Stimulated activated CD4-positive, alpha-beta T cell treated with anti-CD3 and anti-CD28 coated beads, Interleukin-4, amount 100 ng/mL, for 48 hours (primary cell): ENCODE measurements at regions not wholly inside any gene's neighbourhood (a gene's known extent, or its start where the extent isn't known, plus 50 kb on each side); places are given as distances from the start of the nearest gene placed in this dataset.

ENCODE experiments used
- DNase-seq, 2 donors: peaks; one replicate each; pipeline ENCODE4 v3.0.0-alpha.2; 2020; ENCODE audit warnings: low read depth in 2 of 2

DNA sequence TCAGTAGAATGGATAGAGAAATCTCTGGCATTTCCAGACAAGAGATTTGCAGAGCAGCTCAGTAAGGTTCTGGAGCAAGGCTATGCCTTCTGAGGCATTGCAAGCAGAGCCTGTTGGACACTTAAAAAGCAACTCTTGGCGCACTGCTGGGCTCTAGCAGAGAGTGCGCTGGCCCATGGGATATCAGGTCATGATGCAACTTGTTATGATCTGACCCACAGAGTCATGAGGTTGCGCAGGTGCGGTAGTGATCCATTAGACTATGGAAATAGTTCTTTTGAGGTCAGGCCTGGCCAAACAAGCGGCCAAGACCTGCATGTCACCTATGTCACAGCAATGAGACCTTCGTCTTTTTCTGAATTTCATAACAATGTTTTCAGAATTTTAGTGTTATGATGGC is 168.6 kb downstream of the TMTC3 start:
- DNase-seq = no peak

DNA sequence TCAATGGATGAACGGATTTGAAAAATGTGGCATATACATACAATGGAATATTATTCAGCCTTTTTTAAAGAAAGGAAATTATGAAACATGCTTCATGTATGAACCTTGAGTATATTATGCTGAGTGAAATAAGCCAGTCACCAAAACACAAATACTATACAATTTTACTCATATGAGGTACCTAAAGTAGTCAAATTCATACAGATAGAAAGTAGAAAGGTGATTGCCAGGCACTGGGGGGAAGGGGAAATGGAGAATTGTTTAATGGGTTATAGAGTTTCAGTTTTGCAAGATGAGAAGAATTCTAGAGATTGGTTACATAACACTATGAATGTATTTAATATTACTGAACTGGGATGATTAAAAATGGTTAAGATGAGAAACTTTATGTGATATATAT is 171.4 kb downstream of the TMTC3 start:
- DNase-seq = no peak

GRCh38 chr12:88314706-88315105 is 172.6 kb downstream of the TMTC3 start:
- no peak for DNase-seq

DNA sequence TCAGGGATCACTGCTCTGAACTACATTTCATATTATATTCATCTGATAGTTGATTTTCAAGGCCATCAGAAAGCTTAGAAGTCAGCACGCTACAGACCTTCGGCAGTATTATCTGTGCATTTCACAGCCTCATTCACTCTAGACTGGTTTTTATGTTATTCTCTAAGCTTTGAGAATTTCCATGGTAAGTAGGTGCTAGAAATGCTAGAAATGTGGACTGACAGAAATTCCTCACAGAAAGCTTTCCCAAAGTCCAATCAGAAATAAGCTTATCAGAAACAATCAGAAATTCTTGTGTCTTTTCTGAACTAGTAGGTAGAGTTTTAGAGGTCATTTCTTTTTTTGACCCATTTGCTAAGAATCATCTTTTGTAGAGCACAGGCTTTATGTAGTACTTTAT is 176.6 kb downstream of the TMTC3 start:
- no peak for DNase-seq

- DNase-seq = no peak
These were observed 183.1 kb downstream of the TMTC3 start for GRCh38 chr12:88325076-88325815.

DNA sequence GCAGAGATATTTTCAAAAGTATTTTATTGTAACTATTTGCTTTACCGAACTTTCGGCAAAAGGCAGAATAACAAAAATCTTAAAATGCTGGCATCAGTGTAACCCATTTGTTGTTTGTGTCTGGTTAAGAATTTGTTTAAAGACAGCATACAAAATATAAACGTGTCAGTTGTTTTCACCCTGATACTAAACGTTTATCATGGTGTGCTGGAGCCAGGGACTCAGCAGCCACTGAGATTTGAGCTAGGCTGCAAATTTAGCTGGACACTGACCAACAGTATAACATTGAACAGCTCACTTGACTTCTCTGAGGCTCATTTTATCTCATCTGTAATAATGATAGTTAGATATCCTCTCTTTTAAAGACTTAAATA is 183.7 kb downstream of the TMTC3 start:
- no peak for DNase-seq

- no peak for DNase-seq
These were observed 185.2 kb downstream of the TMTC3 start for GRCh38 chr12:88327276-88327675.

- DNase-seq = no peak
These were observed 186.0 kb downstream of the TMTC3 start for GRCh38 chr12:88328090-88328489.

DNA sequence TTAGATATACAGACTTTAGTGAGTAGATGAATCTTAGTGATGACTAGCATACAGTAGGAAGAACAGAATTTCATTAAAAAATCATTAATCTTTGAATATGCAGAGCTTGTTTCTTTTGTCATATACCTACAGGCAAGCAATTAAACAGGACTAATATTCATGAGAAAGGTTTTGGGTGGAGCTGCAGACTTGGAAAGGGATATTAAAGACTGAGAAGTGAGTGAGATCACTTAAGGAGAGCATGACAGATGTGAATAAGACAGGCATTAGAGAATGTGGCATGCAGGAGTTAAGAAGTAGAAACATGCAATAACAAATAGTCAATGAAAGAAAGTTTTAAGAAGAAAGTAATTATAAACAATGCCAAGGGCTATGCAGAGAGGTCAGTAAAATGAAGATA is 187.7 kb downstream of the TMTC3 start:
- no peak for DNase-seq

DNA sequence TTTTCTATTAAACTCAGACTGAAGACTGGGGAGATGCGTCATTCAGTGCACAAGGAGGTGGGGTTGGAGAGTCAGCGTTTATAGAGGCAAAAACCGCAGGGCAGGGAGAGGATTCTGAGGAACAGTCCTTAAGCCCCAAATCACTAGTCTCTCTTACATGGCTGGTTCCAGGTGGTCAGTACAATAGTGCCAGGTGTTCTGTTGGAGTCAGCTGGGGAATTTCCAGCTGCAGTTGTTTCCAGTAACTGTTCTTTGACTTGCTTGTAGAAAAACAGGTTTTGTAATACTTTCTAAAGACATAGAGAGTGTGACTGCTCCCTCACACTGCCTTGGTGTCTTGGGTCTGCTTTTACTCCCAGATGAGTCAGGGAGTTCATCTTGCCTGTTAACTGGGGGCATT is 192.2 kb downstream of the TMTC3 start:
- no peak for DNase-seq

DNA sequence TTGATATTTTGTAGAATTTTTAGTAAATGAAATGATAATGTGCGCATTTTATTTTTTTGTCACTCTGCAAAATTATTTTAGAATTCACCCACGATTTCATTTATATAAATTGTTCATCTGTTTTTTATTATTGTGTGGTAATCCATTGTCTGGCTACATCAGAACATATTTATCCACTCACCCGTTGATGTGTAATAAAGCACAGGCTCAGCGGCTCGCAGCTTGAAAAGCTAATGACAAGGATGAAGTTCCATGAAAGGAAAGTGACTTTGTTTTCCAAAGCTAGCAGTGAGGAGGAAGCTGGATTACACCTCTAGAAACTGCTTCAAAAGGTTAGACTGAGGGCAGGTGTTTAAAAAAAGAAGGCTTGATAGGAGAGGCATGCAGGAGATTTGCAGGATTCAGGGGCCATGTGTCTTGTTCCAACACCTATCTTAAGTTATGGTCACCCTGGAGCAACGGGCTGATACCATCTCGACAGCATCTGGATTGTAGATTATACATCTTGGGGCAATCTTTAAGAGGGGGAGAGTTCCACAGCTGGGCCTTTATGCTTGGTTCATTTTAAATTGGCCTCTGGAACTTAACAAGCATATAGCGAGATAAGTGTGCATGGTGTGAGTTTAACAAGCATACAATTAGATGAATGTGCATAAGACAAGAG is 194.1 kb downstream of the TMTC3 start:
- no peak for DNase-seq

DNA sequence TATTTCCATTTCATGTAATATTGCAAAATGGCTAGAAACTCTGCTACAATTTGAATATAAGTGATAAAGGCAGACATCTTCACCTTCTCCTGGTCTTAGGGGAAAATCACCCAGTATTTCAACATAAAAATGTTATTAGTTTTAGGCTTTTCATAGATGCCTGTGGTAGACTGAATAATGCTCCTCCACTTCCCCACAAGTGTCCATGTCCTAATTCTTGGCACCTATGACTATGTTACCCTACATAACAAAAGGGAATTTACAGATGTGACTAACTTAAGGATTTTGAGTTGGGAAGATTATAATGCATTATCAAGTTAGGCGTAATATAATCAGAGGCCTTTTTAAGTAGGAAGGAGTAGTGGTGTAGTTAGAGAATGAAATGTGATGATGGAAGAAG is 196.4 kb downstream of the TMTC3 start:
- no peak for DNase-seq

DNA sequence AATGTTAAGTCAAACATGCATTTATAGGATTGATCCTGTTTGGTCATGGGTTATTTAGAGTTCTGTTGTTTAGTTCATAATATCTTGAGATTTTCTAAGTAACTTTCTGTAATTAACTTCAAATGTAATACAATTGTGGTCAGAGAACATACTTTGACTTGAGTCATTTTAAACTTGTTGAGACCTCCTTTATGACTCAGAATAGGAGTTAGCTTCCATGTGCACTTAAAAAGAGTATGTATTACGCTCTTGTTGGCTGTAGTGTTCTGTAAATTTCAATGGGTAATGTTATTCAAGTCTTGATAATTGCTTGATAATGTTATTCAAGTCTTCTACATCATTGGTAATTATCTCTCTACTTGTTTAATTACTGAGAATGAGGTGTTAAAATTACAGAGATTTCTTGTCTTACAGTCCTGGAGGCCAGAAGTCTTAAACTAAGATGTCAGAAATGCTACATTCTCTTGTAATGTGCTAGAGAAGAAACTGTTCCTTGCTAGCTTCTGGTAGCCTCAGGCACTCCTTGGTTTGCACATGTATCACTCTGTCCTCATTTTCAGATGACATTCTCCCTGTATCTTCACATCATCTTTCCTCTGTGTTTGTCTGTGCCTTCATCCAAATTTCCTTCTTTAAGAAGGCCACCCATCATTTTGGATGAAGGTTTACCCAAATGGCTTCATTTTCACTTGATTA is 197.3 kb downstream of the TMTC3 start:
- DNase-seq = no peak

- no peak for DNase-seq
These were observed 197.9 kb downstream of the TMTC3 start for GRCh38 chr12:88339966-88340365.

GRCh38 chr12:88342251-88342806 is 200.2 kb downstream of the TMTC3 start:
- no peak for DNase-seq

GRCh38 chr12:88351146-88351545 is 209.0 kb downstream of the TMTC3 start:
- no peak for DNase-seq

DNA sequence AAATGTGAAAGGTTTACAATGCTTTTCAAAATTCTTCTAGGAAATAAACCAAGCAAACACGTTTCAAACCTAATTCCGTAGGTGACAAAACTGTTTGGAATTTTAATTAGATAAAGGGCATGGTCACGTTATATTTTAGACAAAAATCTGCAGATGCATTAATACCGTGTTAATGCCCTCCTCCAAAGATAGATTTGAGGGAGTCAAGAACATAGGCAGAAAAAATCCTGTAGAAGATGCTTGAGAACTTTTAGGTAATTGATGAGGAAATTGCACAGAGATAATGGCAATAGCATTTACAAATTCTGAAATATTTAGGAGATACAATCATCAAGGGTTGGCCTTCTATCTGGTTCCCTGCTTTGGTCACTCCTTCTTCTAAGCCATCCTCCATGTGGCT is 212.6 kb downstream of the TMTC3 start:
- no peak for DNase-seq

GRCh38 chr12:88360343-88360742 is 218.2 kb downstream of the TMTC3 start:
- no peak for DNase-seq

GRCh38 chr12:88361493-88361892 is 218.8 kb downstream of the KITLG start:
- no peak for DNase-seq

DNA sequence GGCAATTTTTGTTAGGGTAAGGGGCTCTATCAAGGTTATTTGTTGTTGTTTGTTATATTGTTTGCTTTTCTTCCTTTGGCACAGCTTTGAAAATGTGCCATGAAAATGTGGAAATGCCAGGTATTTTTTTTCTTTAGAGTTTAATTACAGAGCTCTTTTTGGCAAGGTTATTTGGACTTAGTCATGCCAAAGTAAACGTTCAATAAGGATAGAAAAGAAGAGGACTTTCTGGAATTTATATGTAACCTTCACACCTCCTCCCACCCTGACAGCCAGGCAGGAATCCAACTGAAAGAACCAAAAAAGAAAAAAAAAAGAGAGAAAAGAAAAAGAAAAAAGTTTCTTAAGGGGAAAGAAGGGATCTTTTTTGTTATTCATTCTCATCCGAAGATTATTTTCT is 217.8 kb downstream of the KITLG start:
- DNase-seq = no peak

DNA sequence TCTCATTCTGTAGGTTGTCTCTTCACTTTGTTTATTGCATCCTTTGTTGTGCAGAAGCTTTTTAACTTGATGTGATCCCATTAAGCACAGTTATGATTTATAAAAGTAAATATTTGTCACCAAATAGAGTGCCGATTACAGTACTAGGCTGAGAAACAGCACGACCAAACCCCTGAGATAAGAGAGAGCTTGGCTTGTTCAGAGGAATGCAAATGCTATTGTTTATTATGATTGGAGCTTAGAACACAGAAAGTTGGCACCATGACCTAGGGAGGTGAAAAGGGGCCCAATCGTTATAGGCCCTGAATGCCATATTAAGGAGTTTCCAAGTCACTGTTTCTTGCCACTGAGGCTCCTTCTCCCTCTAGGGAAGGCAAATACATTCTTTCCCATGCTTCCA is 214.9 kb downstream of the KITLG start:
- DNase-seq = no peak

GRCh38 chr12:88366101-88366500 is 214.2 kb downstream of the KITLG start:
- no peak for DNase-seq

GRCh38 chr12:88367231-88367630 is 213.0 kb downstream of the KITLG start:
- no peak for DNase-seq
